HG03097 (cell line): ENCODE measurements at regions not wholly inside any gene's neighbourhood (a gene's known extent, or its start where the extent isn't known, plus 50 kb on each side); places are given as distances from the start of the nearest gene placed in this dataset.

Experiments used
- ATAC-seq: cut with Tn5 transposase; IDR thresholded peaks from one replicate; pipeline ENCODE4 v1.9.1; 2021; ENCODE audit not compliant: unreplicated experiment, low FRiP score

- ATAC-seq, result no peak
Observed at GRCh38 chr3:194215392-194215791, 79.4 kb downstream of the HES1 start.

GRCh38 chr3:194218646-194219453 is 82.9 kb downstream of the HES1 start:
- ATAC-seq, result no peak

GRCh38 chr3:194219826-194220410 is 84.0 kb downstream of the HES1 start:
- no peak for ATAC-seq

- ATAC-seq, result no peak
Observed at GRCh38 chr3:194220901-194221326, 85.0 kb downstream of the HES1 start.

DNA sequence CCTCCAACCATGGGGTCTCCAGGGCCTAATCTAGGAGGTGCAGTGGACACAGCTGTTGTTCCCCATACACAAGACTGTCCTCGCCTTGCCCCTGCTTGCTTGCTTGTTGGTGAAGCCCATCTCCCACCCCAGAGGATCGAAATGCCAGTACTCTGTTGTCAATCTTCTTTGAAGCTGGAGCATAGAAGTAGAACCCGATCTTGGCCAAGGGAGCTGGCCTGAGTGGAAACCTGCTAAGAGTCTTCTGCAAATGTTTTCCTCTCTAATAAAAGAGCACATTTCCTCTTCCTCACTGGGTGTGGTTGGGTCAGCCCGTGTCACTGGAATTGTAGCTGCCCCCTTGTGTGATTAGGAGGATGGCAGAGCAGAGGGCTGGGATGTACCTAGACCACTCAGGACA is 85.4 kb downstream of the HES1 start:
- no peak for ATAC-seq

GRCh38 chr3:194223951-194224350 is 88.0 kb downstream of the HES1 start:
- no peak for ATAC-seq

GRCh38 chr3:194224471-194225417 is 88.8 kb downstream of the HES1 start:
- no peak for ATAC-seq

DNA sequence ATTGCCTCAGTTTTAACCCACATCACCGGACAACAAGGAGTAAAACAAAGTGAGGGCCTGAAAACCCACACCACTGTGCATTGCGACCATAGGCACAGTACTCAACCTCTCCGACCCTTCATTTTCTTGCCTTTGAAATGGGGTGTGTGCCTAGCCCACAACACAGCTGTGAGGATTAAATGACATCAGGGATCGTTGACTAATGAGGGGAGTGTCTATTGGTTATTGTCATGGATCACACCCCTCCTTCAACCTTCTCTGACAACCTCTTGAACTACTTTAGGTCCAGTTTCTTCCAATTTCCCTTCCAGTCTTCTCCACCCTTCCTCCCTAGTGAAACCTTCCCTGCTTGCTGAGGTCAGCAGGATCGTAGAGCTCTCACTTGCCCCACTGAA is 89.5 kb downstream of the HES1 start:
- no peak for ATAC-seq

GRCh38 chr3:194225988-194226663 is 90.2 kb downstream of the HES1 start:
- no peak for ATAC-seq

DNA sequence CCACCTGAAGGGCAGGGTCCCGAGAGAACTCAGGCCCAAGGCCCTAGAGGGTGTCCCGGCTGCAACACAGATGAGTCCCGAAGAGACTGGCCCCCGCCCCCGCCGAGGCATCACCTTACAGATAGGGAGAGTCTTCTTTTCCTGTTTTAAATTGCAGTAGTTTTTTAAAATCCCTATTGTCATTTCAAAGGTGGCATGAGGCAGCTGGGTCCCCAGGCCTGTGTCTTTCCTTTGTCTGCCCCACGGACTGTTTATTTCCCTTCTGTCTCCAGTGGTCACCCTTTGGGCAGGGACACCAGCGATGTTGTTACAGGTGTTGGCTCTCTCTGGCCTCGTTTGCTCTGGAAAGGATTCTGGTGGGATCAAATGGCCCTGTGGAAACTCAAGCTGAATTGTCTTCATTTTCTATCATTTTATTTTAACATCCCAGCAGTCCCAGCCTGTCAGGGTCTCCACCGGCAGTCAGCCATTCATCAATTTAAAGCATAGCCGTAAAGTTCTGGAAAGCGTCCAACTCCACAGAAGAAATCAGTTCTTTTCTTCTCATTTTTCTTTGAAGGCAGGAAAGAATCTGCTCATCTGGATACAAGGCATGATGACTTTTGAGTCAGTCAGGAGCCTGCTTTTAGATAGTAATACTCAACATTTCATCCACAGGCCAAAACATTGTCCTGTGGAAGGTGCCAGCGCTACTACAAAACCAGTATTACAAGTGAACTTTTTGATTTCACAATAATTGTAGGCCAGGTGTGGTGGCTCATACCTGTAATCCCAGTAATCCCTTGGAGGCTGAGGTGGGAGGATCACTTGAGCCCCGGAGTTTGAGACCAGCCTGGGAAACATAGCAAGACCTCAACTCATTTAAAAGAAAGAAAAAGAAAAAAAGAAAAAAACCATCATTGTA is 96.2 kb downstream of the HES1 start:
- no peak for ATAC-seq

DNA sequence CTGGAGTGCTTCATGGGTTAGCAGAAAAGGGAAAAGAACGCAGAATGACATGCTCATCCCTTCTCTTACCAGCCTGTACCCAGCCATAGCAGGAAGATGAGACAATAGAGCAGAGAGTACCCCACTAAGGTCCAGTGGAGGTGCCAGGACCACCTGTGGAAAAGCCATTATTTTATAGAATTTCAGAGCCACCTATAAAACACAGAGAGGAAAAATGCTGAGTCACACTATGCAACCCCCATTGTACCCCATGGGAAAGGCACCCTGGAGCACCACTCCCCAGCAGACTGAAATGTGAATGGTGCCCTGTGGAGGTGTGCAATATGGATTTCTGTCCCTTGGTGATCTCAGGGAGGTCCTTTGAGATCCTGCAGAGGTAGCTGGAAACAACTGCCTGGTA is 97.2 kb downstream of the HES1 start:
- no peak for ATAC-seq

DNA sequence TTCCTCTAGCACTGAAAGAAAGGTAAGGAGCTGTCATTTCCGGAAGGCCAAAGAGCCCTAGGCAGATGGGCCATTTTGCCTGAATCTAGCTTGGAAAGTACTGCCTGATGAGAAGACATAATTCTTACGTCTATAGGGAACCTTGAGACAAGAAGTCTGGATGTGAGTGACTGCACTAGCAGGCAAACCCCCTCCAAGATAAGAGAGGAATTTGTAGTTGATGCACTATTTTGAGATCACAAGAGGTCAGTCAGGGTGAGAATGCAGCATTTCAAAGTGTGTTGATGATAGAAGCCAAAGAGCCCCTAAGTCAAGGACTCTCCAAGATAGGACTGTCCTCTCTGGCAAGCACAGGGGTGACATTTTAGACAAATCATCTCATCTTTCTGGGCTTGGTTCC is 99.2 kb downstream of the HES1 start:
- ATAC-seq, result no peak

DNA sequence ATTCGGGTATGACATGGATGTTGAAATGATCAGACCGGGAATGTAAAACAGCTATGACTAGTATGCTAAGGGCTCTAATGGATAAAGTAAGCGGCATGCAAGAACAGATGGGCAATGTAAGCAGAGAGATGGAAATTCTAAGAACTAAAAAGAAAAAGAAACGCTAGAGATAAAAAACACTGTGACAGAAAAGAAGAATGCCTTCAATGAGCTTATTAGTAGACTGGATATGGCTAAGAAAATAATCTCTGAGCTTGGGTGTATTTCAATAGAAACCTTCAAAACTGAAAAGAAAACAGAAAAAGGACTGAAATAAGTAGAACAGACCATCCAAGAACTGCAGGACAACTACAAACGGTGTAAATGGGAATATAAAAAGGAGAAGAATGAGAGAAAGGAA is 101.2 kb downstream of the HES1 start:
- ATAC-seq, result no peak

GRCh38 chr3:194240766-194241165 is 104.8 kb downstream of the HES1 start:
- ATAC-seq, result no peak

DNA sequence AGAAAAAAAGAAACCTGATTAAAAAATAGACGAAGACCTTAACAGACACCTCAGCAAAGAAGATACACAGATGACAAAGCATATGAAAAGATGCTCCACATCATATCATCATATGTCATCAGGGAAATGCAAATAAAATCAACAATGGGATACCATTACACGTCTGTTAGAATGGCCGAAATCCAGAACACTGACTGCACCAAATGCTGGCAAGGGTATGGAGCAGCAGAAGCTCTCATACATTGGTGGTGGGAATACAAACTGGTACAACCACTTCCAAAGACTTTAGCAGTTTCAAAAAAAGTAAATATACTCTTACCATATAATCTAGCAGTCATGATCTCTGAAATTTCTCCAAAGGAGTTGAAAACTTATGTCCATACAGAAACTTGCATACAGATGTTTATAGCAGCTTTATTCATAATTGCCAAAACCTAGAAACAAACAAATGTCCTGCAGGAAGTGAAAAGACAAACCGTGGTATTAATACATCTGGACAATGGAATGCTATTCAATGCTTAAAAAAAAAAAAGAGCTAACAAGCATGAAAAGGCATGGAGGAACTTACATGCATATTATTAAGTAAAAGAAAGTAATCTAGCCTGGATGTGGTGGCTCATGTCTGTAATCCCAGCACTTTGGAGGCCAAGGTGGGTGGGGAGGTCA is 107.4 kb downstream of the HES1 start:
- no peak for ATAC-seq

- ATAC-seq, result no peak
Observed at GRCh38 chr3:194244167-194244566, 107.0 kb downstream of the CPN2 start.

DNA sequence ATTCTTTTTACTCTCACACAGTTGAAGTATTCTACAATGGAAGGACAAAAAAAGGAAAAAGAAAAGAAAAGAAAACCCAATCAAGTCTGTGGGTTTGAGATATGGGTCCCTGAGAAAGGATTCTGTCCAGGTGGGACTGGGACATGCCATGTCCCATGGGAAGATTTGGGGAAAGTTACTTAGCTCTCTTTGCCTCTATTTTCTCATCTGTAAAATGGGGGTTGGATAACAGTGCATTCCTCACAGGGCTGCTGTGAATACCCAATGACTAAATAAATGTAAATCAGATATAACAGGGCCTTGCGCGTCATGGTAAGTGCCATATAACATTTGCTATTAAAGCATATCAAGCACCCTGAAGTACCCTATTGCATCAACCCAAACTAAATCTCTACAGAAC is 105.7 kb downstream of the CPN2 start:
- ATAC-seq, result no peak

DNA sequence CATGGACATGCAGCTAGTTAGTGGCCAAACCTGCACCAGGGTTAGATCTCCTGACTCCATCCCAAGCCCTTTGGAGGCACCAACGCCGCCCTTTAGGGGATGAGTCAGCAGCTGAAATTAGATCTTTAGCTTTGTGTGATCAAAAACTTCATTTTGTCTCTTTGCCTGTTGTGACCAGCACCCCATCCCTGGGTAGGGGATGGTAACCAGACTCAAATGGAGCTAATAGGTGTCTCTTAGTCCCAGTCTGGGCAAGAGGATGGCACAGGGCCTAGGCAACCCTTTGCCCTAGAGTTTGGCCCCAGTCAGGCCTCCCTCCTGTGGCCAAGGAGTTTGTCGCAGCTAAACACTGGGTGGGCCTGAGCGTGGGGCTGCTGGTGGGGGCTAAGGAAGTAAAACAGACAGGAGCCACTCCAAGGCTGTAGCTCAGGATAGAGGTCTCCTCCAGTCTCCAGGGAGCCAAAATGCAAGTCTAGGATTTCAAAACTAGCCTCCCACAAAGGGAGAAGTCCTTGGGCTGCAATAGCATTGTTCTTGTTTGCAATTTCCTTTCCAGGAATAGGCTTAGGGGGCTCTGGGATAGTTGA is 105.1 kb downstream of the CPN2 start:
- ATAC-seq, result no peak
